ENCODE measurements at regions not wholly inside any gene's neighbourhood (a gene's known extent, or its start where the extent isn't known, plus 50 kb on each side); places are given as distances from the start of the nearest gene placed in this dataset.

DNA sequence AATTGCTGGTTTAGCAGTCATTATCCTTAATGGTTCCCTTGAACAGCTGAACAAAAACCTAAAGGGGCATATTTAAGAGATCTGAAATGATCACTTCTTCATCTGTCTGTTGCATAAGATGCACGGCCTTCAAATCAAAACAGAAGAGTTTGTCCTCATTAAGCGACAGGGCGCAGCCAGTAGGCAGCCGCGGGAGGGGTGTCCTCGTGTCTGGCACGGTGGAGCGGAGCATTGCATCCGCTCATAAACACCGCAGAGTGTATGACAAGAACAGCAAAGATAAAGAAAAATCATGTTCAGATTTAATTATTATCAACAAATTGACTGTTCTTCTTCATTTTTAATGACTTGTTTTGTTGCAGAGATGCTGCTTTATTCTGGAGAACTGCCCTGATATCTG is 255.6 kb upstream of the ADARB2 start:
- no peak for TF ChIP-seq CTCF (IDR thresholded peaks at IDR 0.05; ENCODE audit: borderline replicate concordance, extremely low read depth, low read length, poor library complexity, severe bottlenecking)
- no peak overlapping the region for H2AFZ ChIP-seq (ENCODE audit: low read depth, low read length)
- no peak overlapping the region for H3K4me3 ChIP-seq (ENCODE audit: low read depth in 1 of 2, low read length in 2 of 2)
- H3K36me3 ChIP-seq (ENCODE audit: insufficient read depth, low read length): no peaks in the 10 kb centered on the region
- no peaks in the 10 kb centered on the region for H4K20me1 ChIP-seq (ENCODE audit: insufficient read depth, low read length)
- H3K4me1 ChIP-seq (ENCODE audit: insufficient read depth, low read length): no peaks in the 10 kb centered on the region
- ATAC-seq (ENCODE audit: insufficient read depth, low read depth): no peak
- no peaks in the 10 kb centered on the region for H3K27me3 ChIP-seq (ENCODE audit: insufficient read depth, low read length, poor library complexity)
- H3K9me3 ChIP-seq (ENCODE audit: insufficient read depth, low read length, severe bottlenecking): no peaks in the 10 kb centered on the region
- no peak overlapping the region for H3K27ac ChIP-seq (ENCODE audit: low read length)
- no peak for DNase-seq
- no peak overlapping the region for H3K4me2 ChIP-seq (ENCODE audit: insufficient read depth, low read length)
- H3K9ac ChIP-seq (ENCODE audit: low read depth, low read length): no peak overlapping the region
- no peaks in the 10 kb centered on the region for H3K79me2 ChIP-seq (ENCODE audit: insufficient read depth, low read length)

DNA sequence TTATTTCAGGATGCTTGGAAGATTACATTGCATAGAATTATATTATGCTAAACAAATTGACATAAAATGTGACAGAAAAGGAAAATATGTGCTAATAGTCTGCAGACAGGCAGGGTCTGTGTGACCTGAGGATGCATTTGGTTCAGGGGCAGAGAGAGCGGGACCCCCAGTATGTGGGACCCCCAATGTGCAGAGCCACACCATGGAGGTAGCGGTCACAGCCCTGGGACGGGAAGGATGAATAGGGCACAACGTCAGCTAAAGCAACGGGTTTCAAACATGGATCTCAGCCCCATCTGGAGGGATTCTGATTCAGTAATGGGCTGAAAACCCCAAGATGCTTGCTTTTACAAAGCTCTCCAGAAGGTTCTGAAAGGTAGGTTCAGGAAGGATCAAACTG is 251.8 kb upstream of the ADARB2 start:
- no peak for ATAC-seq (ENCODE audit: insufficient read depth, low read depth)
- H3K4me1 ChIP-seq (ENCODE audit: insufficient read depth, low read length): no peaks in the 10 kb centered on the region
- no peak overlapping the region for H3K9ac ChIP-seq (ENCODE audit: low read depth, low read length)
- H4K20me1 ChIP-seq (ENCODE audit: insufficient read depth, low read length): no peaks in the 10 kb centered on the region
- H3K36me3 ChIP-seq (ENCODE audit: insufficient read depth, low read length): no peaks in the 10 kb centered on the region
- H3K79me2 ChIP-seq (ENCODE audit: insufficient read depth, low read length): no peaks in the 10 kb centered on the region
- no peak for DNase-seq
- no peak overlapping the region for H3K4me3 ChIP-seq (ENCODE audit: low read depth in 1 of 2, low read length in 2 of 2)
- H3K27ac ChIP-seq (ENCODE audit: low read length): no peak overlapping the region
- H2AFZ ChIP-seq (ENCODE audit: low read depth, low read length): no peak overlapping the region
- no peak for TF ChIP-seq CTCF (IDR thresholded peaks at IDR 0.05; ENCODE audit: borderline replicate concordance, extremely low read depth, low read length, poor library complexity, severe bottlenecking)
- TF ChIP-seq EZH2 (IDR thresholded peaks at IDR 0.05; ENCODE audit: borderline replicate concordance, low read depth, low read length, severe bottlenecking): no peak
- no peaks in the 10 kb centered on the region for H3K9me3 ChIP-seq (ENCODE audit: insufficient read depth, low read length, severe bottlenecking)
- no peaks in the 10 kb centered on the region for H3K27me3 ChIP-seq (ENCODE audit: insufficient read depth, low read length, poor library complexity)
- no peak overlapping the region for H3K4me2 ChIP-seq (ENCODE audit: insufficient read depth, low read length)

DNA sequence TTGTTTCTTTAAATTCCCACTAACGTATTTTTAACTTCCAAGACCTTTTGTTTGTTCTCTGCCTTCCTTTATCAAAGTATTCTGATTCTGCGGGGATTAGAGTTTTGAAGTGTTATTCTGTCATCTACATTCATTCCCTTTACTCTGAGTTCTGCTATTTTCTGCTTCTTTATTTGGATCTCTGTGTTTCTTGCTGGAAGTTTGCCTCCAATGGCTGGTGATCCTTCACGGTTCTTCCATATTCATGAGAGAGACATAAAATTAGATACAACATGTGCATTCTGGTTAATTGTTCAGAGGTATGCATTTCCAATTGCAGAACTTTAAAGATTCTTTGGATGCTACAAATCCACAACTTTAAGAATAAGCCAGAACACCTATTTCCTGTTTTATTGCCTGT is 244.7 kb upstream of the ADARB2 start:
- Histone ChIP-seq H3K4me2 (ENCODE audit: insufficient read depth, low read length) (no peak overlapping the region), H3K79me2 (ENCODE audit: insufficient read depth, low read length) (no peaks in the 10 kb centered on the region), H3K27me3 (ENCODE audit: insufficient read depth, low read length, poor library complexity) (no peaks in the 10 kb centered on the region), H3K9ac (ENCODE audit: low read depth, low read length) (no peak overlapping the region), H3K27ac (ENCODE audit: low read length) (no peak overlapping the region), H3K4me3 (ENCODE audit: low read depth in 1 of 2, low read length in 2 of 2) (no peak overlapping the region), H3K4me1 (ENCODE audit: insufficient read depth, low read length) (no peaks in the 10 kb centered on the region), H2AFZ (ENCODE audit: low read depth, low read length) (no peak overlapping the region), H3K36me3 (ENCODE audit: insufficient read depth, low read length) (no peaks in the 10 kb centered on the region), H3K9me3 (ENCODE audit: insufficient read depth, low read length, severe bottlenecking) (peaks cover 5% of the 10 kb centered on the region), H4K20me1 (ENCODE audit: insufficient read depth, low read length) (no peaks in the 10 kb centered on the region)
- ATAC-seq (ENCODE audit: insufficient read depth, low read depth): no peak
- DNase-seq: no peak
- no peak for TF ChIP-seq CTCF (IDR thresholded peaks at IDR 0.05; ENCODE audit: borderline replicate concordance, extremely low read depth, low read length, poor library complexity, severe bottlenecking)
- no peak for TF ChIP-seq EZH2 (IDR thresholded peaks at IDR 0.05; ENCODE audit: borderline replicate concordance, low read depth, low read length, severe bottlenecking)

DNA sequence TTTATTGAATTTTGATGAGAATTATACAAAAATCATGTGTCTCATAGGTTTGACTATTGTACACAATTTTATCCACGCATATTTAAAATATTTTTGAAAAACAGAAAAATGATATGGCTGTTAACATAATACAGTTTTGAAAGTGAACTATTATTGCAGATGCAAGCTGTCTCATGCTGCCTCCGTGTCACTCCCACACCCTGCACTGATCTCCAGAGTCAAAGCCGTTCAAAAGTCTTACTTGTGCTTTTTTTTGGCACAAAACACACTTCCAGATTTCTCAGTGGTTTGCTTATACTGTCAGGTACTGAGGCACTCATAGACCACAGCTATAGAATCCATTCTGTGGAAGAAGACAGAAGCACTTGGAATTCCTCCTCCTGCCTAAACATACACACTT is 243.1 kb upstream of the ADARB2 start:
- no peaks in the 10 kb centered on the region for H3K27me3 ChIP-seq (ENCODE audit: insufficient read depth, low read length, poor library complexity)
- H3K27ac ChIP-seq (ENCODE audit: low read length): no peak overlapping the region
- H3K4me3 ChIP-seq (ENCODE audit: low read depth in 1 of 2, low read length in 2 of 2): no peak overlapping the region
- no peak for DNase-seq
- no peaks in the 10 kb centered on the region for H4K20me1 ChIP-seq (ENCODE audit: insufficient read depth, low read length)
- H3K9ac ChIP-seq (ENCODE audit: low read depth, low read length): no peak overlapping the region
- no peak overlapping the region for H2AFZ ChIP-seq (ENCODE audit: low read depth, low read length)
- H3K4me1 ChIP-seq (ENCODE audit: insufficient read depth, low read length): no peaks in the 10 kb centered on the region
- no peaks in the 10 kb centered on the region for H3K79me2 ChIP-seq (ENCODE audit: insufficient read depth, low read length)
- no peaks in the 10 kb centered on the region for H3K36me3 ChIP-seq (ENCODE audit: insufficient read depth, low read length)
- no peak overlapping the region for H3K4me2 ChIP-seq (ENCODE audit: insufficient read depth, low read length)
- peaks cover 5% of the 10 kb centered on the region for H3K9me3 ChIP-seq (ENCODE audit: insufficient read depth, low read length, severe bottlenecking)
- TF ChIP-seq EZH2 (IDR thresholded peaks at IDR 0.05; ENCODE audit: borderline replicate concordance, low read depth, low read length, severe bottlenecking): no peak
- no peak for TF ChIP-seq CTCF (IDR thresholded peaks at IDR 0.05; ENCODE audit: borderline replicate concordance, extremely low read depth, low read length, poor library complexity, severe bottlenecking)
- no peak for ATAC-seq (ENCODE audit: insufficient read depth, low read depth)

Data from DND-41 (cell line).